Astrocyte of the spinal cord (primary cell): ENCODE measurements at regions not wholly inside any gene's neighbourhood (a gene's known extent, or its start where the extent isn't known, plus 50 kb on each side); places are given as distances from the start of the nearest gene placed in this dataset.
A peak's percentile ranks its signal among the peaks of the same experiment; 100 is the strongest.

Source experiments
- DNase-seq: peaks from one replicate; pipeline ENCODE4 v3.0.0; 2011; ENCODE audit warnings: low read depth, low spot score
- H3K4me3 ChIP-seq: 2 replicates; pipeline ENCODE4 v1.5.1; 2011; ENCODE audit warnings: low read depth, mild to moderate bottlenecking, low read length, moderate library complexity
- in situ Hi-C: cut with HindIII; loops from 2 replicates; pipeline ENCODE4 v1.10.0; 2017; ENCODE audit warnings: low sequenced_read_pairs
- TF ChIP-seq, protein P1 (sequence below): IDR thresholded peaks from 2 replicates; pipeline ENCODE4 v1.5.1; 2012; ENCODE audit warnings: low read depth, mild to moderate bottlenecking, low read length, inconsistent platforms

DNA sequence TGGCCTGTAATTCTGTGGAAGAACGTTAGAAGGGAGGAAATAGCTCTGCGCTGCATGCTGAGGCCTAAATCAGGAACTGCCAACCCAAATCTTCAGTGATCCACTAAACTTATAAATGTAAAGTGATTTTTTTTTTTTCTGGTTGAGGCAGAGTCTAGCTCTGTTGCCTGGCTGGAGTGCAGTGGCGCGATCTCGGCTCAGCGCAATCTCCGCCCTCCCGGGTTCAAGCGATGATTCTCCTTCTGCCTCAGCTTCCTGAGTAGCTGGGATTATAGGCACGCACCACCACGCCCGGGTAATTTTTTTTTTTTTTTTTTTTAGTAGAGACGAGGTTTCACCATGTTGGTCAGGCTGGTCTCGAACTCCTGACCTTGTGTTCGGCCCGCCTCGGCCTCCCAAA, 717.4 kb upstream of the FAM174A start:
- no peak for DNase-seq
- H3K4me3 ChIP-seq = no peak overlapping the region
- in situ Hi-C loops = no loop called here
- TF ChIP-seq, protein P1, sequence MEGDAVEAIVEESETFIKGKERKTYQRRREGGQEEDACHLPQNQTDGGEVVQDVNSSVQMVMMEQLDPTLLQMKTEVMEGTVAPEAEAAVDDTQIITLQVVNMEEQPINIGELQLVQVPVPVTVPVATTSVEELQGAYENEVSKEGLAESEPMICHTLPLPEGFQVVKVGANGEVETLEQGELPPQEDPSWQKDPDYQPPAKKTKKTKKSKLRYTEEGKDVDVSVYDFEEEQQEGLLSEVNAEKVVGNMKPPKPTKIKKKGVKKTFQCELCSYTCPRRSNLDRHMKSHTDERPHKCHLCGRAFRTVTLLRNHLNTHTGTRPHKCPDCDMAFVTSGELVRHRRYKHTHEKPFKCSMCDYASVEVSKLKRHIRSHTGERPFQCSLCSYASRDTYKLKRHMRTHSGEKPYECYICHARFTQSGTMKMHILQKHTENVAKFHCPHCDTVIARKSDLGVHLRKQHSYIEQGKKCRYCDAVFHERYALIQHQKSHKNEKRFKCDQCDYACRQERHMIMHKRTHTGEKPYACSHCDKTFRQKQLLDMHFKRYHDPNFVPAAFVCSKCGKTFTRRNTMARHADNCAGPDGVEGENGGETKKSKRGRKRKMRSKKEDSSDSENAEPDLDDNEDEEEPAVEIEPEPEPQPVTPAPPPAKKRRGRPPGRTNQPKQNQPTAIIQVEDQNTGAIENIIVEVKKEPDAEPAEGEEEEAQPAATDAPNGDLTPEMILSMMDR = no peak

DNA sequence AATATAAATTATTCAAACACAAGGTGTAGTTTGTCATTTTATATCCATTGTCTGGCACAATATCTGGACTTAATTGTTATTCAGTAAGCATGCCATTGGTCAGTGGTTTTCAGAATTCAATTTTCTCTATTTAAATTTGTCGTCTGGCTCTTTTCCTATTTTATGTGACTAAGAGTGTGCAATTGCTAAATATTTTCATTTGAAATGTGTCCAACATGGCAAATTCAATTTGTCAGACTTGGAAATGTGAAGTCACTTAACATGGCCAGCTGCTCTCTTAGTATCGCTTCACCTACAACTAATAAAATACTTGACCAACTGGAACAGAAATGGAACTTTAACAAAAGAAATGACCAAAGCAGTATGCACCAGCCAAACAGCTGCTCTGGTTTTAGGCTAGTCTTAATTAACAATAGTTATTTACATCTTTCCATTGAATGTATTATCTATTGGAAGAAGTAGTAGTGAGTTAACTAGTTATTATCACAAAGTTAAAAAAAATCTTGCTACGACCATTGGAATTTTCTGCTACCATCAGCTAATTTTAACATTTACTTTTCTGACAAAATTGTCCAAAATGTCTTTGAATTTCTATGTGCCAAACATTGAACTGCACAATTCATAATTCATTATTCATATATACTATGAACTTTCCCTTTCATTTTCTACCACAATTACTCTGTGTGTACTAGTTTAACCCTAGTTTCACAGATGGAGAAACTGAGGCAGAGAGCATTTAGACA, 720.7 kb upstream of the FAM174A start:
- DNase-seq = peak; percentile 73
- in situ Hi-C loops = no loop called here
- TF ChIP-seq, protein P1 = no peak
- H3K4me3 ChIP-seq = no peak overlapping the region

DNA sequence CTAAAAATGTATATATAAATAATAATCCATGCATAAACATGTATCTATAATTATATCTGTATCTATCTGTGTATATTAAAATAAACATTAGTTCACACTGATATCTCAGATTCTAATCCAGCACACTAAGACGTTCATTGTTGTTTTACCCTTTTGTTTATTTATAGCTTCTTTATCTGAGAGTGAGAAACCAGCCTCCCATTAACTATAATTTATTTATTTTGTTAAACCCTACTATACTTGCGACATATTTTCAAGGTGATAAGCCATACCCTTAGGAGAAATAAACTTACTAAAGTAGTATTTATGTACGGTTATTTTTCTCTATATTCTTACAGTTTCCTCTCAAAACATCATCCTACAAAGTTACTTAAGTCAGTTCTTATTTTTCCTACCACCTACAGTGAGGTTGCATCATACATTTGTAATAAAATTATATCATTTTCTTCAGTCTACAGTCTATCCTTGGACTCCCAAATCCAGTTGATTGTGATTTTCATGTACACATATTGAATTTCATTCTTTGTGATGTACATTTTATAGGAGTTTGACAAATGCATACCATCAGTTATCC, 726.4 kb upstream of the FAM174A start:
- in situ Hi-C loops = no loop called here
- DNase-seq = no peak
- TF ChIP-seq, protein P1 = no peak

DNA sequence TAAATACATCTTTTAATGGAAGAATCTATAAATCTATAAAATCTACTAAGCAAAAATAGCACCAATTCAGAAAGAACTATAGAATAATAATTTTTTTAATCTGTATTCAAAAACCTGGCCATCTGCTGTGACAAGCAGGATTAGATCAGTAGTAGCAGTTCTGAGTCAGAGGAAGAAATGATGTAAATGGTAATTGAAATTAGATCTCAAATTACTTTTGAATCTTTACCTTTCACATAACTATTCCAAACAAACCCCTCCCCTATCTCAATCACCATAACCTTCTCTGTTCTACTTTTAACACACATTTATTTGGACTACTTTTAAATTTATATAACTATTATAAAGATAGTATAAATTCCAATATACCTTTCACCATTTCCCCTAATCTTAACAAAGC, 727.8 kb upstream of the FAM174A start:
- in situ Hi-C loops = no loop called here
- TF ChIP-seq, protein P1 = no peak
- no peak for DNase-seq
- no peak overlapping the region for H3K4me3 ChIP-seq

More for the DNA sequence above, 726.4 kb upstream of the FAM174A start:
- no peak overlapping the region for H3K4me3 ChIP-seq

DNA sequence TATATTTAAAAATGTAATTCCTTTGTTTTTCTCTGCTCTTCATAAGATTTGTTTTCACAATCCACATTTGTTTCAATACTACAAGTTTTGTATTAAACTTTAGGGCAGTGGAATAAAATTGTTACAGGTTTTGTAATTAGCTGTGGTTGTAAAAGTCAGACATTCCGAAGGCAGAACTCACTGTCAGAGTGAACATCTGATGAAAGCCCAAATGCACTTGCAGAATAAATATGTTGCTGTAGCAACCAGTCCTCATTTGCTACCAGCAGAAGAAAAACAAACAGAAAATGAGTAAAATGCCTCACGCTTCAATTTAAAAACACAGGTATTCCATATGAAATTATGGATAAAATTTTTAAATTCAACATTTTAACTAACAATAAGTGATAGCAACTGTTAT, 740.1 kb upstream of the FAM174A start:
- peak; percentile 51 for DNase-seq
- no peak overlapping the region for H3K4me3 ChIP-seq
- in situ Hi-C loops = no loop called here
- TF ChIP-seq, protein P1 = no peak

DNA sequence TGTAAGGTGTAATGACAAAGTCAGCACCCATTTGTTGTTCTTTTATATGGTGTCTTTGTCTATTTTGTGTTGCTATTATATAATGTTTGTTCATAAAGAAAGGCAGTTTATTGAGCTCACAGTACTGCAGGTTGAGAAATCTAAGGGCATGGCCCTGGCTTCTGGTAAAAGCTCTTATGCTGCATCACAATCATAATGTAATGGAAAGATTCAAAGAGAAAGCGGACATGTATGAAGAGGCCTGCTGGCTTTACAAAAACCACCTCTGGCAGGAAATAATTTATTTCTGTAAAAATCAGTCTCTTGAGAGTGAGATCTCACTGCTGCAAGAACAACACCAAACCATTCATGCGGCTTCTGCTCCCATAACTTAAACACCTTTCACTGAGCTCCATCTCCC, 746.7 kb upstream of the FAM174A start:
- TF ChIP-seq, protein P1 = no peak
- in situ Hi-C loops = no loop called here
- DNase-seq = no peak
- H3K4me3 ChIP-seq = no peak overlapping the region
